Transverse colon (tissue), 3 donors: ENCODE measurements at regions not wholly inside any gene's neighbourhood (a gene's known extent, or its start where the extent isn't known, plus 50 kb on each side); places are given as distances from the start of the nearest gene placed in this dataset.

ENCODE experiments used
- CTCF ChIP-seq, 5 experiments: fragments of 200-600 bp in 3 of 5; fragments of 450-650 bp in 2 of 5; sonication (generic) in 3 of 5; IDR thresholded peaks; 1 replicate in 2 of 5; 2 replicates in 3 of 5; pipeline ENCODE4 v1.5.1; 2016 to 2017; ENCODE audit warnings: antibody characterized with exemption in 5 of 5, inconsistent platforms in 3 of 5, mild to moderate bottlenecking in 2 of 5, moderate library complexity in 1 of 5
- POLR2A ChIP-seq: fragments of 450-650 bp; IDR thresholded peaks from one replicate; pipeline ENCODE4 v1.6.1; 2016; ENCODE audit warnings: antibody characterized with exemption, mild to moderate bottlenecking, moderate library complexity

GRCh38 chr20:60359010-60359409 lies 400.8 kb downstream of the CDH26 start:
- no peak for TF ChIP-seq CTCF (IDR thresholded peaks at IDR 0.05)
- no peak for TF ChIP-seq POLR2A
